GM18858 (cell line): ENCODE measurements at regions not wholly inside any gene's neighbourhood (a gene's known extent, or its start where the extent isn't known, plus 50 kb on each side); places are given as distances from the start of the nearest gene placed in this dataset.
"Not testable (repeated sequence)": the region's sequence is repeated elsewhere in the genome, so short reads cannot be mapped to it uniquely, and the experiment has no call there.

ENCODE experiments used
- ATAC-seq: cut with Tn5 transposase; IDR thresholded peaks from one replicate; pipeline ENCODE4 v1.9.1; 2021; ENCODE audit not compliant: unreplicated experiment

- no peak for ATAC-seq
These were observed 187.5 kb upstream of the KL start for GRCh38 chr13:32828711-32829110.

- no peak for ATAC-seq
These were observed 187.0 kb upstream of the KL start for GRCh38 chr13:32829269-32829668.

- ATAC-seq: no peak
These were observed 186.4 kb upstream of the KL start for GRCh38 chr13:32829676-32830335.

GRCh38 chr13:32830336-32831031 lies 185.7 kb upstream of the KL start:
- ATAC-seq: no peak

DNA sequence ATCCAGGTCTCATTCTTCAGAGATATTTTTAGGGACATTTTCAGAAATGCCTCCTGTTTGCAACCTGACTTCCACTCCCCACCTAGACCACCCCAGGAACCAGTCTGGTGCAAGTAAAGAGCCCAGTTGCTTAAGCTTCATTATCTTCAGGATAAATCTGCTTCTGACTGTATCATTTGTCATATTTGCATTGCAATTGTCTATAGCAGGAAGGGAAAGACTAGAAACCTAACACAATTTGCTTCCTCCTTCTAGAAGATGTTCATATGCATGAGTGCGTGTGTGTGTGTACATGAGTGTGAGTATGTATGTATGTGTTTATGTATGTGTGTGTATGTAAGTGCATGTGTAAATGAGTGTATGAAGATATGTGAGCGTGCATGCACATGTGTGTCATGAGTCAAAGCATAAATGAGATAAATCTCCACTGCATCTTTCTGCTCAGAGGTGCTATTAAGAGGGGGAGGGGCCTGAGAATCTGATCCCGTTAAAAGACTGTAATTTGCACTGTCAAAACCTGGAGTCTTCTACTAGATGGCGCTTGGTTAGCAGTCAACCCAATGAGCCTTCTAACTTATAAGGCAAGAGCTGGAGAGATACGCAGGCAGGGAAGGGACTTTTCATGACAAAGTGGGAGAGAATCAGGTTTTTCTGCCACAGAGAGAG lies 178.8 kb upstream of the KL start:
- ATAC-seq: no peak

GRCh38 chr13:32837973-32838927 lies 178.0 kb upstream of the KL start:
- no peak for ATAC-seq

DNA sequence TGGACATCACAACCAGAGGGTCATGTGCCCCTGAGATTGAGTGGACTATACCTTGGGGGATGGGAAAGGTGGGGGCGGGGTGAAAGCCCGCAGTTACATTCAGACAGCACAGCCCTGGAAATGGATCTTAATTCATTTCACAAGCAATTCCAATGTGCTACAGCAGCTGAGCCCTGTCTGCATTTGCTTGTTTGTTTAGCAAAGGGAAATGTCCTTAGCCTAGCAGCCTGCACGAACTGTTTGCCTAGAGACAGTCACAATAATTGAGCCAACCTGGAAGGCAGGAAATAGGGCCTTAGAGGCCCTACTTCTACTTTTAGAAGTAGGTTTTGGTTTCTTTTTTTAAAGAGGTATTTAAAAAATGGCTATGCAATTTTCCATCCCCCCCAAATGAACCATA lies 177.3 kb upstream of the KL start:
- peak; percentile 42 for ATAC-seq

DNA sequence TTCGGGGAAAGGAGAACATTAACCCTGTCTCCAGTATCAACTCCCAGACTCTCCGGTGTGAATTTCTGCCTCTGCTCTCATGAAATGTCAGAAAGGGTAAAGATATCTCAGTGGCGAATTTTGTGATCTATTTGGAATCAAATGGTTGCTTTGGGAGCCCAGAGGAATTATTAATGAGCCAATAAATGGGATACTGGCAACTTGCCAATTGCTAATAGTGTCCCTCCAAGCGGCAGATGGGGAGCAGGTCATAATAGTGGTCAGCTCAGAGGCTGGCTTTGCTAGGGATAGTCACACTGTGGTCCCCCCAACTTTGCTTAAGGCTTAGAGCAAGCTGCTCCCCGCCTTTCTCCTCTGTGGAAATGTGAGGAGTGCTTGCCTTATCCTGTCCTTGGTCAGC lies 176.1 kb upstream of the KL start:
- ATAC-seq: no peak

GRCh38 chr13:32840989-32841713 lies 175.1 kb upstream of the KL start:
- ATAC-seq: peak; percentile 60

GRCh38 chr13:32845952-32846950 lies 170.0 kb upstream of the KL start:
- no peak for ATAC-seq

GRCh38 chr13:32847976-32848375 lies 168.2 kb upstream of the KL start:
- ATAC-seq: not testable (repeated sequence)

DNA sequence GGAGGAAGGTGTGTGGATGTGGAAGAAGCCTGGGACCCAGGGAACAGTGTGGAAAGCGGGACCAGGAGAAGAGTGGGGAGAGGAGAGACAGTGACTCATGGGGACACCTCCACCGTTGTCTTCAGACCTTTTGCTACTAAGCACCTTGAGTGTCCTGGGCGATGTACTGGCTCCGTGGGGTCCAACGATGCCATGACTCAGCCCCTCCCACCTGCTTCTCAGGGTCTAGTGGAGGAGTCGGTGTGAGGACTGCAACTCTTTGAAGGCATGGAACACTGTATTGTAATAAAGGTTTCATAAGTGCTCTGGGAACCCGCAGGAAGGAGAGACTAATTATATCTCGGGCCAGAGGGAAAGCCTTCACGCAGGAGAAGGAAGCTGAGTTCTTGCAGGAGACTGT lies 166.9 kb upstream of the KL start:
- no peak for ATAC-seq

DNA sequence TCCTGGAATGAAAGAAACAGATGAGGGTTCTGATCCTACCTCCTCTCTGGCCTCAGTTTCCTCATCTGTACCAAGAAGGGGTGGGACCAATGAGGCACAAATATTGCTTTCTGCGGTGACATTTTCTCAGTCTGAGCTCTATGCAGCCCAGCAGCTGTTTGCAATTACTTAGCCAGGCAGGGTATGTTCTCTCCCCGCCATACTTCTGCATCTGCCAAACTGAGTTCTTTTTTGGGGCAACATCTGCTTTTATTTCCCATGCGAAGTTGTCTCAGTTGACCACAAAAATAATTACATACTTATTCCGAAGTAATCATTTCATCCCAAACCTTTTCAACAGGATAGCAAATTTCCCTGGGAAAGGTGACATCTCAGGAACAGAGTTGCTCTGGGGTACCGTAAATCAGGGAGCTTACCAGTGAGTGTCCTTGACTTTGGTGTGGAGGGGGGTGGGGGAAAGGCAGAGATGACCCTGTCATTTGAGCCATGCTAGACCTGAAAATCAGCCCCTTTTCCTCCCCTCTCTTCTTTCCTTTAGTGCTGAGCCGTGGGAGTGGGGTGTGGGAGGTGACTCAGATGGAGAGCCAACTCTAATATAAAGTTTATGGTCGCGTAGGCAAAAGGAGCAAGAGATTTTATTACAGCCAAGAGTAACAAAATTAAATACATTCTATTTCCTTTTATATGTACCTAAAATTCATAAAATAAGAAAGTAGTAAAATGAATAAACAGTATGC lies 165.7 kb upstream of the KL start:
- ATAC-seq: no peak

GRCh38 chr13:32851083-32852069 lies 164.8 kb upstream of the KL start:
- ATAC-seq: no peak

DNA sequence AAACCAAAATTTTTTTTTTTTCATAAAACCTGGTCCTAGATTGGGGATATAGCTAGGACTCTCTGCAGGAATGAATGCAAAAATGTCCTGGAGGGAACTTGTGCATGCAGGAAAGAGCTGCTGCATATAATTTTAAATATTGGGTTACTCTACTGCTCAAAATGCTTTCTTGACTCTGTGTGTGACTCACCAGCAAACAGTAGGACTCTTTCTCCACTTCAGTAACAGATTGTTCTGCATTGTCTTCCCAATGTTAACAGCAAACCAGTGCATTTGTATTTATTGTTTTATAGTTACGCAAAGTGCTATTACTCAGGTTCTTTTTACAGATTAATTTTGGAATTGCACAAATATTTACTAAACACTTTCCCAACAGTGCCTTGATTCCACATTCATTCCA lies 163.7 kb upstream of the KL start:
- no peak for ATAC-seq

DNA sequence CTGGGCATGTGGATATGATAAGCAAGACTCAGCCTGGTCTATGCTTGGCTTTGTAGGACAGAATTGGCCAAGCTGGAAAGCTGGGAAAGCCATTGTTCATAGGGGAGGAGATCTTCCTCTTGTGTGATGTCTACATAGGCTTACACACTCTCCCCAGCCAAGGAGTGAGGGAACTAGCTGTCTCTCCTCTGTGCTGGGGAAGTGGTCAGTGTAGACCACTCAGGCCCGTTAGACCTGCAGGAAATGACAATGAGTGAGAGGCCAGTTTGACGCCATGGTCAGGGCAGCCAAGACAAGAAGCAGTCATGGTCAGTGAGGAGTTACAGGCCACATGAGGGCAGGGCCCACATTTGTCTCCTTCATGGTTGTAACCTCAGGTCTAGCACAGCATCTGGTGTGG lies 159.1 kb upstream of the KL start:
- no peak for ATAC-seq

- ATAC-seq: no peak
These were observed 158.5 kb upstream of the KL start for GRCh38 chr13:32857689-32858088.
